ENCODE measurements at regions not wholly inside any gene's neighbourhood (a gene's known extent, or its start where the extent isn't known, plus 50 kb on each side); places are given as distances from the start of the nearest gene placed in this dataset.

- no peak for TF ChIP-seq CTCF (conservative IDR thresholded peaks at IDR 0.05)
- no peak for TF ChIP-seq ZFX (IDR thresholded peaks at IDR 0.05)
Measured at GRCh38 chr6:87870556-87870955, 168.5 kb upstream of the AKIRIN2 start.
